ENCODE measurements at regions not wholly inside any gene's neighbourhood (a gene's known extent, or its start where the extent isn't known, plus 50 kb on each side); places are given as distances from the start of the nearest gene placed in this dataset.

- Histone ChIP-seq H3K4me1 (no peaks in the 10 kb centered on the region), H3K27ac (no peak overlapping the region), H3K36me3 (ENCODE audit: insufficient read depth in 1 of 2, low read depth in 1 of 2) (no peaks in the 10 kb centered on the region), H3K4me3 (no peak overlapping the region), H3K27me3 (ENCODE audit: insufficient read depth in 3 of 3, low read length in 2 of 3) (no peaks in the 10 kb centered on the region), H3K9me3 (no peaks in the 10 kb centered on the region)
- ATAC-seq (no peak), DNase-seq (no peak)
- intact Hi-C loops (cut with DNase I), result no loop called here
- no peak for TF ChIP-seq CTCF (IDR thresholded peaks at IDR 0.05)
- WGBS, 3 donors, result 86 to 89% (median 88%) methylated on average over 6 of the region's 6 CpGs
Measured at GRCh38 chr6:111959766-111960165, 86.5 kb upstream of the FYN start.

- H3K27me3 ChIP-seq (ENCODE audit: insufficient read depth in 3 of 3, low read length in 2 of 3), result no peaks in the 10 kb centered on the region
- WGBS, 3 donors, result 53 to 65% (median 61%) methylated on average over 1 of the region's 1 CpG
- H3K4me3 ChIP-seq, result no peak overlapping the region
- no peaks in the 10 kb centered on the region for H3K36me3 ChIP-seq (ENCODE audit: insufficient read depth in 1 of 2, low read depth in 1 of 2)
- no peaks in the 10 kb centered on the region for H3K4me1 ChIP-seq
- no peak for ATAC-seq
- no peak for TF ChIP-seq CTCF (IDR thresholded peaks at IDR 0.05)
- no peak for DNase-seq
- no peaks in the 10 kb centered on the region for H3K9me3 ChIP-seq
- H3K27ac ChIP-seq, result no peak overlapping the region
- intact Hi-C loops (cut with DNase I), result no loop called here
Measured at GRCh38 chr6:111967131-111967530, 86.8 kb upstream of the CCN6 start.

GRCh38 chr6:111970426-111970825, 83.5 kb upstream of the CCN6 start:
- intact Hi-C loops (cut with DNase I), result no loop called here
- no peak for TF ChIP-seq CTCF (IDR thresholded peaks at IDR 0.05)
- ATAC-seq (no peak), DNase-seq (no peak)
- Histone ChIP-seq H3K27ac (no peak overlapping the region), H3K27me3 (ENCODE audit: insufficient read depth in 3 of 3, low read length in 2 of 3) (no peaks in the 10 kb centered on the region), H3K4me1 (no peaks in the 10 kb centered on the region), H3K9me3 (no peaks in the 10 kb centered on the region), H3K4me3 (no peak overlapping the region), H3K36me3 (ENCODE audit: insufficient read depth in 1 of 2, low read depth in 1 of 2) (no peaks in the 10 kb centered on the region)
- 92 to 97% (median 95%) methylated on average over 2 of the region's 2 CpGs for WGBS, 3 donors

GRCh38 chr6:111971181-111971841, 82.6 kb upstream of the CCN6 start:
- WGBS, 3 donors, result 74 to 79% (median 78%) methylated on average over 7 of the region's 7 CpGs
- intact Hi-C loops (cut with DNase I), result no loop called here
- Histone ChIP-seq H3K4me3 (no peak overlapping the region), H3K9me3 (no peaks in the 10 kb centered on the region), H3K27ac (no peak overlapping the region), H3K36me3 (ENCODE audit: insufficient read depth in 1 of 2, low read depth in 1 of 2) (no peaks in the 10 kb centered on the region), H3K27me3 (ENCODE audit: insufficient read depth in 3 of 3, low read length in 2 of 3) (peaks cover 0 to 1% (median 0%) of the 10 kb centered on the region in 3 donors), H3K4me1 (no peaks in the 10 kb centered on the region)
- no peak for TF ChIP-seq CTCF (IDR thresholded peaks at IDR 0.05)
- ATAC-seq, result no peak
- DNase-seq, result no peak
